DND-41 (cell line): ENCODE measurements at regions not wholly inside any gene's neighbourhood (a gene's known extent, or its start where the extent isn't known, plus 50 kb on each side); places are given as distances from the start of the nearest gene placed in this dataset.

ENCODE experiments used
- CTCF ChIP-seq: IDR thresholded peaks from 2 replicates; pipeline ENCODE4 v1.5.1; 2012; ENCODE audit warnings: borderline replicate concordance, low read length, moderate library complexity, mild to moderate bottlenecking; ENCODE audit not compliant: poor library complexity, severe bottlenecking; ENCODE audit errors: extremely low read depth
- EZH2 ChIP-seq: IDR thresholded peaks from 3 replicates; pipeline ENCODE4 v1.6.1; 2012; ENCODE audit warnings: borderline replicate concordance, low read depth, mild to moderate bottlenecking, moderate library complexity, low read length, inconsistent platforms; ENCODE audit not compliant: severe bottlenecking

GRCh38 chr3:107446706-107447105, 69.5 kb downstream of the CCDC54 start:
- no peak for TF ChIP-seq CTCF
- TF ChIP-seq EZH2: no peak
